HG03064 (cell line): ENCODE measurements at regions not wholly inside any gene's neighbourhood (a gene's known extent, or its start where the extent isn't known, plus 50 kb on each side); places are given as distances from the start of the nearest gene placed in this dataset.

Experiments used
- ATAC-seq: cut with Tn5 transposase; IDR thresholded peaks from one replicate; pipeline ENCODE4 v1.9.1; 2021; ENCODE audit warnings: low read depth; ENCODE audit not compliant: unreplicated experiment

DNA sequence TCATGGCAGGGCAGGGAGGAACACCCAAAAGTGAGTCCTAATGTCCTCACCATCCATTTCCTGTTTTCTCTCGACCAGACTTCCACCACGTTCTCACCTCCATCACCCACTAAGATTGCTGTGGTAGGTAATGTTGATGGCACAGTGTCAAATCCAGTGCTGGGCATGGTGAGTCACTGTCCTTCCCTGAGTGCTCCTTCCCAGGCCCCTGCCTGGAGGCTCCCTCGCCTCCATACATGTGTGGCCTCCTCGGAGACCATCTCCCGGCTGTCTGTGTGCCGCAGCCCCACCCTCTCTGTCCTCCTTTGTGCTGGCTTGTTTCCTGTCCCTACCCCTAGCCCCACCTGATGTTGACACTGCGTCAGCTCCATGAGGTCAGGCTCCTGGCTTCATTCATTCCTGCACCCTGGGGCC is 177.5 kb downstream of the SYK start:
- ATAC-seq = no peak

DNA sequence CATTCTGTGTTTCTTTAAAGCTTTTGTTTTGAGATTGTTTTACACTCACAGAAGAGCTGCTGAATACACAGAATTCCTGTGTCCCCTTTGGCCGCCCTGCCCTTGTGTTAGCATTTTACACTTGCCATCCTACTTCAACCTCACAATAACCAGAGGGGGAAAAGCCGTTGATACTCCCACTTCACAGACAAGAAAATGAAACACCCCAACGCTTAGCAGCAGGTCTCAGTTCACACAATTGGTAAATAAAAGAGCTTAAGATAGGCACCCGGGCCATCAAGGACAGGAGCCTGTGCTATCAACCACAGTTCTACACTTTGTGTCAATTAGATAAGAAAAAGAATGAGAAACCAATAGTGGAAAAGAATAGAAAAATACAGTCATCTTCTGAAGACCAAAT is 178.0 kb downstream of the SYK start:
- ATAC-seq = no peak

DNA sequence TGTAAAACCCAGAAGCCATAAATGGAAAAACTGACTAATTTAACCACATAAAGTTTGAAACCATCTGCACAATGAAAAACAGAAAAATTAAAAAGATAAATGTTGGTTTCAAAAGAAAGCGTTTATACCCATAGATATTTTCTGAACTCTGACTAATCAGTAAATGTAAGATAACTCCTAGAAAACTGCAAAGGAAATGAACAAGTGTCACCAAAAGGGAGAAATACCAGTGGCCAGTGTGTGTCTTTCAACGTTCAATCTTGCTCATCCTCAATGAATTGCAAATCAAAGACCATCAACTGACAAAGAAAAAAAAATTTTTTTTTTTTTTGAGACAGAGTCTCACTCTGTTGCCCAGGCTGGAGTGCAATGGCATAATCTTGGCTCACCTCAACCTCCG is 180.1 kb downstream of the SYK start:
- ATAC-seq = no peak

DNA sequence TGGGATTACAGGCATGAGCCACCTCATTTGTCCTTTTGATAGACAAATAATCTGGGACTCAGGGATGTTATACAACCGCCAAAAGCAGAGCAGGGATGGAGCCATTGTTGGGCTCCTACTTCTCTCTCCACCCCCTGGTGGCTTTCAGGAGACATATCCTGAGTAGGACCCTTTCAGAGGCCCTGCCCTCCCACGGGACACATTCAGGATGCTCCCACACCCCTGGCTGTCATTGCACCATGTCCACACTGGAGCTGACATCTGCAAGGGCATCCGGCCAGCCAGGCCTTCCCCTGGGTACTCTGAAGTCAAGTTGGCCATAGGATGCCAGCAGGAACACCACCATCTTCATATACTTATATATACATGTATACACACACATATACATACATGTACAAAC is 181.8 kb downstream of the SYK start:
- no peak for ATAC-seq

DNA sequence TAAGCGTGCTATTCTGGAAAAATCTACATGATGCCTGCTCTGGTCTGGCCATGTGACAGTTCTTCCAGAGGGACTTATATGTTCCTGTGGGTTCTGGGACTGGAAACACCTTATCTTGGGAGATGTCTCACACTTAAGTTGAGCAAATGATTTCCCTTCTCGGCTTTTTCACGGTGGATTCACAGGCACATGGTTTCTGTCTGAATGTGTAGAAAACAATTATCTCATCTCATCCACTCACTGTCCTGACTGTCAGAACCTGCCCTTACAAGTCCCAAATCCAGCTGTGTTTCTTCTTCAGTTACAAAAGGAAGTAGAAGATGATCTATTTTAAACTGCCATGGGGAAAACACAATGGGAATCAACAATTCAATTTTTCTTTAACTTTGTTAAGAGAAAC is 184.0 kb downstream of the SYK start:
- no peak for ATAC-seq

DNA sequence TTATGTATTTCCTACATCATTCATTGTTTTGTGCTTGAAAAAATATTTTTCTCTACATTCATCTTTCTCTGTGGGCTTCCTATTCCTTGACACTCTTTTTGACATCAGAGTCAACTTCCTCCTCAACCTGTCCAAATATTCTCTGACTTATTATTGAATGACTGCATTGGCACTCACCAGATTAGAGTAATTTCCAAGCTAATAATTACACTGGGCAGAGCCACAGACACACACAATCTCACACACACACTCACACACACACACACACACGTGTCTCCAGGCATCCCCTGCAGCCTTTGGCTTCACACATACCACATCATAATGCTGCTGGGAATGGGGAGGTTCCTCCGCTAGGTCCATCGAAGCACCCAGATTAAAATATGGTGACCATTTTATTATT is 184.5 kb downstream of the SYK start:
- no peak for ATAC-seq

DNA sequence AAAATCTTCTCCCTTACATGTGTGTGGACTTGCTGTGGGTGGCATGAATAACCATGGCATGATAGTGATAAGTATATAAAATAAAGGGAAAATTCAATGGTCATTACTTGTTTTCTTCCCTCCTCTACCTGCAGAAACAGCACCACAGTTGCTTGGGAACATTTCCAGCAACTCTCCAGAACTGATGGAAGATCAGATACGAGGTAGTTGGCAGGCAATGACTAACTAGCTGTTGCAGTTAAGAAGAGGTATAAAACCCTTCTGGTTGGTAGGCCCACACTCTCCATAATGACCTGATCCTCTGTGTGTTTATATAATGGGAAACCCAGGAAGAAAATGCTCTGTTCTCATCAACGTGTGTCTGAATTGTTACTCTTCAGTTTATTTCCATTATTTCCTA is 185.9 kb downstream of the SYK start:
- ATAC-seq = no peak

DNA sequence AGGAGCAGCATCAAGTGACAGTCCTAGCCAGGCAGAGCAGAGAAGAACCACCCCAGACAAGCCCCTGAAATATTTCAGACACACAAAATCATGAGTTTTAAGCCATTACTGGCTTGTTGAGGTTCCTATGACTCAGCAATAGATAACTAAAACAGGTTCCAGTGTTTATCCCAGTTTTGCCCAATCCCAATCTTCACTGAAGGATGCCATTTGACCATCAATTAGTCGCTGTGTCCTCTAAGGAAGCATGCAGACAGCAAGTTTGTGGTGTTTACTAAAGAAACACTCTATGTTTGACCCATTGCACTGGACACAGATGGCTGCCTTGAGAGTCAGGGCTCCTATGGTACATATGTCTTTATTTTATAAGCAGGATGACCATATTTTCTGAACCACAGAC is 186.7 kb downstream of the SYK start:
- no peak for ATAC-seq

DNA sequence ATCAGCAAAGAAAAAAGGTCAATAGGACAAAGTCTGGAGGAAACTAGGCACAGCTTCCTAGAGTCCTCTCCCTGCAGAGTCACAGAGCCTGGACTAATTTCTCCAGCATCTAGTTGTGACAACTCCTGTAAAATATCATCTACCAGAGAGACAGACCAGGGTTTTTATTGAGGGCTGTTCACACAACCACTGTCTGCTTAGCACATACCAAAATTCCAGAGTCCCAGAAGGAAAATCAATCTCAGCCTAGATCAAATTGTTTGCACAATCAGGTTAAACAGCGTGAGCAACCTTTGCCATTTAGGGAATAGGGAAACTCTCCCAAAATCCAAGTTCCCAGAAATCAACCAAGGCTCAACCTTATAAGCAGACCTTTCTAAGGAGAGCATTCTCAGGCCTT is 190.3 kb downstream of the SYK start:
- no peak for ATAC-seq

DNA sequence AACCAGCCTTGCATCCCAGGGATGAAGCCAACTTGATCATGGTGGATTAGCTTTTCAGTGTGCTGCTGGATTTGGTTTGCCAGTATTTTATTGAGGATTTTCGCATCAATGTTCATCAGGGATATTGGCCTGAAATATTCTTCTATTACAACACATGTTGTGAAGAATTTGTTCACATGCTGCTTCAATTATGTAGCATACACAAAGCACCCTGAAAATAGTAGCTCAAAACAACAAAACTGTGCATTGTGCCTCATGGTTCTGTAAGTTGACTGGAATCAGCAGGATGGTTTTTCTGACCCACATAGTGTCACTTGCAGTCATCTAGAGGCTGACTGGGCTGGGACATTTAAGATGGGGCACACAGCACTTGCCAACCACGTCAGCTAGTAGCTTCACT is 193.9 kb downstream of the SYK start:
- no peak for ATAC-seq

DNA sequence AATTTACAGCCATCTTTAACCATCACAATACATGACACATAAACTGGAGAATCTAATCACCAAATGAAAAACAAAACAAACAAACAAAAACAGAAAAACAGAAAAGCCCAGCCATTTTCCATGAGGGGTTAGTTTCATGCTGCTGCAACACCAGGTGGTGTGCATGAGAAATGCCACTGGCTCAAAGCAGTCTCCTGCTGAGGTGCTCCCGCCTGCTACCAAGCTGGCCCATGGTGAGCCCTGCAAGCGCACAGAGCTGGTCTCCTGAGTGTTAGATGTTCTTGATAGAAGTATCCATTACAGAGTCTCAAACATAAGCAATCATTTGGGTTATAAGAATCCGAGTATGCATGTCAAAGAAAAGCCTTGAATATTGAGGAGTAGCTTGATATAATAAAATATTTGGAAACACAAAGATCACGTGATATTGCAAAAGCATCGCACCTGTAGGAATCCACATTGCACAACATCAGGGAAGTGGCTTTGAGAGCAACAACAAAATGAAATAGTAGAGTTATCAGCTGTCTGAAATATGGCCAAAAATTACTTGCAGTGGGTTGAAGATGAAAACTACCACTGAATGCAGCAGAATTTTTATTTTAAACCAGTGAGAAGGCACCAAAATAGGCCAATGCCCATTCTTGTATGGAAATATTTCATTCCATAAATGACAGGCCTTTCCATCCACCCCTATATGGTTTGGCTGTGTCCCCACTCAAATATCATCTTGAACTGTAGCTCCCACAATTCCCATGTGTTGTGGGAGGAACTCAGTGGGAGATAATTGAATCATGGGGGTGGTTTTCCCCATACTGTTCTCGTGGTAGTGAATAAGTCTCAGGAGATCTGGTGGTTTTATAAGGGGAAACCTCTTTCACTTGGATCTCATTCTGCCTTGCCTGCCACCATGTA is 194.8 kb downstream of the SYK start:
- ATAC-seq = no peak

DNA sequence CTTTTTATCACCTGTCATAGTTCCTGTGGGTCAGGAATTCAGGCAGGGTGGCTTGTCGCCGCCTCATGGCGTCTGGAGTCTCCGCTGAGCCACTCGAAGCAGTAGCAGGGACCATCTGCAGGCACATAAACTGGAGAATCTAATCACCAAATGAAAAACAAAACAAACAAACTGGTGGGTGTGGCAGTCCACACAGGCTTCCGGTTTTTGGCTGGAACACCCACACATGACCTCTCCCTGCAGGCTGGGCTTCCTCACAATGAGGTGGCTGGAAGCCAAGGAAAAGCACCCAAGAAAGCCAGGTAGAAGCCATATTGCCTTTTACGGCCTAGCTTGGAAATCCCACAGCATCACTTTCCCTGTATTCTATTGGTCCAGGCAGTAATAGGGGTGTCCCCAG is 197.0 kb downstream of the SYK start:
- ATAC-seq = no peak

DNA sequence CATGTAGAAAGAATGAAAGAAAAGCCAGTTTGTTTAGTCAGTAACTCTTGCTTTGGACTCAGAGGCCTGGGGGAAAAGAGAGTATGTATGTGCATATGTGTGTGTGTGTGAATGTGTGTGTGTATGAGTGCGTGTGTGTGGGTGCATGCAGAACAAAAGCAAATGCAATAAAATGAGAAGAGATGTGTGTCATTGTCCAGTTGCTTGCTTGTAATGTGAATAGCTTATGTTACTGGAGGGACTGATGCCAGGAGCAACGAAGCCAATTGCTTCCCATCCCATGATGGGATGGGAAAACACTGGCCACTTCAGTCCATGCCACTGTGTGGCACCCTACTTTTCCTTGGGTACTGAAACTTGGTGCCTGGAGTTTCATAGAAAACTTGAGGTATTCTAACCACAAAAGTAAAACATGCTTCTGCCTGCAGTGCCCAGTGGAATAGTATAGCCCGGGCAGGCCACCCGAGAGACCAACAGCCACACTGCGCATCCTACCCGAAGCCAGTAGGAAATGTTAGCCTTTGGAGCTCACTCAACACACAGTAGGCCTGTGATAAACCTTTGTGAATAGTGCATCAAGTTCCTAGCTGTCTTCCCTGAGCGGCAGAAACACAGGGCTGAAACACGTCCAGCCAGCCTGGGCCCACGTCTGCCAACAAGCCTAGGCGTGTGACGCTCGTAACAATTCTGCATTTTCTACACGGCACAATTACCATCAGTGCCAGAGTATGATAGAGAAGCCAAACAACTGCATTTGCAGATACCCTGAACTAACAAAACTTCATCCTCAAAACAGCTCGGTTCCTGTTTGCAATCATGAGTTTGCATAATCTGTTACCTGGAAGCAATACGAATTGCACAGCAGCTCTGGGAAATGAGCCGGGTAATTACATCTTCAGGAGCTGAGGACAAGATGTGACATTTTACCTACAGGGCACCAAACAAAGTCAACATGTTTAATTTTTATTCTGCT is 198.1 kb downstream of the SYK start:
- no peak for ATAC-seq

DNA sequence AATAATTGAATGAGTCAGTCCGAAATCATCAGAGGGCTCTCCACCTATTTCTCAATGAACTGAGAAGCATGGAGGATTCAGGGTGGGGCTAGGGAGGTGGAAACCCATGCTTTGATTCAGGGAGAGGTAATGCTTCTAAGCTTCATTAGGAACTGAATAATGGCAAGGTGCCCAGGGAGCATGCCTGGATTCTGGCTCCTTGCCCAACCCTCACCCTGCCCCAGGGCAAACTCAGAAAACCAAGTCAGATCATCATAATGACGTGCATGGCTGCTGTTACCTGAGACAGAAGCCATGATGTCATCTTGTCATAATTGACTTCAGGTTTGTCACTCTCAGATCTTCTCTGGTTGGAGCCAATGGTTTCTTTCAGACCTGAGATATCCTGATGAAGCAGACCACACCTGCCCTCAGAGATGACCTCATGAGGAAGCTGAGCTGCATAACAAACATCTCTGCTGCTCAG is 199.6 kb downstream of the SYK start:
- ATAC-seq = no peak

DNA sequence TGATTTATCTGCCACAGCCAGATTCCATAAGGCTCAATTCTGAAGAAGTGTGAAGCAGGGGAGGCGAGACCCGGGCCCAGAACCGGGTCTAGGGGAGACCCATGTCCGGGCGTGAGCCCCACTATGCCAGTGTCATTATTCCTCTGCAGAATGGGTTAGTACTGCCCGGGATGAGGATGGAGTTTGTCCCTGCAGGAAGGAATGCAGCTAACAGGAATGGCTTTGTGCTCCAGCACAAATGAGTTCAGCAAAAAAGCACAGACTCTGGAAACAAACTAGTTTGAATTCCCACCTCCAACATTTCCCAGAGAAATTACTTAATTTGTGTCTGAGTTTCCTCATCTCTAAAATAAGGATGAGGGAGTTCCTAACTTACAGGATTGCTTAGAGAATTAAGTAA is 202.9 kb downstream of the SYK start:
- ATAC-seq = no peak

DNA sequence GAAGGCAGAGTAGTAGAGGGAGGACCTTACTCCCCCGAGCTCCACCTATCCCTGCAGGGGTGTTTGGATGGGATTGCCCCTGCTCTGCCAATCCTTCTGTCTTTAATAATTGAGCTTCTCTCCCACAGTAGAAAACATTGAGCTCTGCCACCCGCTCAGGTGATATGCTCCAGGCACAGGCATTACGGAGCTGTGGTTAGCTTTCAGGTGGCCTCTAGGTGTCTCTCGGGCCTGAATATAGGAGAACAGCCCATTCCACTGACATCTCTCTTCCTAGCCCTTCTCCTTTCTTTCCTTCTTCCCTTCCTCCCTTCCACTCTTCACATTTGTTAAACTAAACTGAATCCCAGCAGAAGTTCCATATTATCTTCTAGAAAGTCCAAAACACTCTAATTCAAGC is 203.4 kb downstream of the SYK start:
- no peak for ATAC-seq

DNA sequence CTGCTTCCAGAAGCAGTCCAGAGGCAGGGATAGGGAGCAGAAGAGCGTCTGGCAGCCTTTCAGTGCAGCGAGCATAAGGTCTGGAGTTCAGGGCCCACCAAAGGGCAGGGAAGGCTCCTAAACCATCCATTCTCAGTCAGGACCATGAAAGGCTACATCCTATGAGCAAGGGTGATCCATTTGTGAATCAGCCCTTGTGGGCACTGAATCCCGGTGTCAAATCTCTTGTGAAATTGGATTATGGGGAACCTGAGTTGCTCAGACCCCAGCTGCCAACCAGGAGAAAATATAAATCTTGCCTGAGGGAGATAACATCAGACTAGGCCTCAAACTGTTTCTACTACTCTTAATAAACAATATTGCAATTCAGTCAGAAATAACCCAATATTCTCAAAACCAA is 204.4 kb downstream of the SYK start:
- ATAC-seq = no peak

DNA sequence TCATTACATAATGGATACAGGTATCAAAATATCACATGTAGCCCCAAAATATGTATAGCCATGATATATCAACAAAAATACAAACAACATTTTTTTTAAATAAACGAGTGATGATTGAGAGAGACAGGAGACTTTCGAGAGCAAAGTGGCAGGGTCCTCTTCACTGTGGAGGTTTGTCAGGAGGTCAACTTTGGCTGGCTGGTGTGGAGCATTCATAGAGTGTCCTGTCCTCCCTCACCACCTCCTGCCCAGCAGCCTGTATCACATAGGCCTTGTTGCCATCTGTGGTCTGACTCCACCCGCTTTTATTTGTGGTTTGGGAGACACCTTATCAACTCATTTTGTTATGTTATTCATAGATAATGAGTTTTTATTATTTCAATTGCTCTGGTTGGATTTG is 206.9 kb downstream of the SYK start:
- no peak for ATAC-seq

DNA sequence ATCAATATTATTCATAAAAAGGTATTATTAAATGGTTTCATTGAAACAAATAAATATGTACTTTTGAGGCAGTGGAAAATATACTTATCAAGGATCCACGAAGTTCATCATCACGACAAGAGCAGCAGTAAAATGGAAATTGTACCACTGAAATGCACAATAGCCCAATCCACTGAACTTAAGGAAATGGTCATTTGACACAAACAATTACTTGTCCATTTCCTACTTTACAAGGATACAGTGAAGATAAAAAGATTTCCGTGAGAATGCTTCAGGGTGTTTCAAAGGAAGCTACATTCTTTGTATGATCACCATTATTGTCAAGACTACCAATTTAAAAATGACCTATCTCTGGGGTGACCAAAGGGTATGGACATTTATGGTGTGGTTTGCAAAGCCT is 210.3 kb downstream of the SYK start:
- no peak for ATAC-seq

DNA sequence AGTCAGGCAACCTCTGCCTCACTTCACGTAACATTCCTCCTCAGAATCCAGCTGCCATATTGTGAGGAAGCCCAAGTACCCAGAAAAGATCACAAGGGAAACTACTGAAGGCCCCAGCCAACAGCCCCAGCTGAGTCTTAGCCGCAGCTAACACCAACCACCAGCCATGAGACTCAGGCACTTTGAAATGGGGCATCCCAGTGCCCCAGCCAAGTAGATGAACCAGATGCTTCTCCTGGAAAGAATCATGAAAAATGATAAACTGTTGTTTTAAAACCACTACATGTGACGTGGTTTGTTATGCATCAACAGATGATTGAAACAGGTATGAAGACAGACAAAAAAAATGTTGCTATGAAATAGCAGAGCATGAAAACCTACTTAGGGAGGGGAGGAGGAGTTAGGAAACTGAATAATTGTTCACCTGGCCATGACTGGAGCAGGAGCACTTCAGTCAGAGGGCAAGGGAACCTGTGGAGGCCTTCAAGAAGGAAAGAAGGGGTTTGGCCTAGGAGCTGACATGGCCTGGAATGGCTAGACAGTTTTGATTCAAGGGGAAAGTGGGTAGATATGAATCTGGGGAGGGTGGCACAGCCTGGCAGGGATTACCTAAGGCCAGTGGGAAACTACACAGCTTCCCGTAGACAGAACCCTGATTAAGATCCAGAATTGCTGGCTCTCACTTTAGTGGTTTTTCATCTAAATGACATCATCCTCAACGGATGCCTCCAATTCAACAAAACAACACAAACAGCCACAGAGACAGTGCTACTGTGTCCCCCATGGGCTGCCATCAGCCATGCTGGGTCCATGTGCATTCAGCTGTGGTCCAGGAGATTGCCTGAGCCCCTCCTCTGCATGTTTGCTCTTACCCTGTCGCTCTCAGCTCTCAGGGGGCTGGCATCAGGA is 211.6 kb downstream of the SYK start:
- no peak for ATAC-seq
